Fibroblast of peridontal ligament (primary cell): ENCODE measurements at regions not wholly inside any gene's neighbourhood (a gene's known extent, or its start where the extent isn't known, plus 50 kb on each side); places are given as distances from the start of the nearest gene placed in this dataset.

Source experiments
- DNase-seq: peaks from one replicate; pipeline ENCODE4 v3.0.0-alpha.2; 2010; ENCODE audit errors: extremely low read depth

DNA sequence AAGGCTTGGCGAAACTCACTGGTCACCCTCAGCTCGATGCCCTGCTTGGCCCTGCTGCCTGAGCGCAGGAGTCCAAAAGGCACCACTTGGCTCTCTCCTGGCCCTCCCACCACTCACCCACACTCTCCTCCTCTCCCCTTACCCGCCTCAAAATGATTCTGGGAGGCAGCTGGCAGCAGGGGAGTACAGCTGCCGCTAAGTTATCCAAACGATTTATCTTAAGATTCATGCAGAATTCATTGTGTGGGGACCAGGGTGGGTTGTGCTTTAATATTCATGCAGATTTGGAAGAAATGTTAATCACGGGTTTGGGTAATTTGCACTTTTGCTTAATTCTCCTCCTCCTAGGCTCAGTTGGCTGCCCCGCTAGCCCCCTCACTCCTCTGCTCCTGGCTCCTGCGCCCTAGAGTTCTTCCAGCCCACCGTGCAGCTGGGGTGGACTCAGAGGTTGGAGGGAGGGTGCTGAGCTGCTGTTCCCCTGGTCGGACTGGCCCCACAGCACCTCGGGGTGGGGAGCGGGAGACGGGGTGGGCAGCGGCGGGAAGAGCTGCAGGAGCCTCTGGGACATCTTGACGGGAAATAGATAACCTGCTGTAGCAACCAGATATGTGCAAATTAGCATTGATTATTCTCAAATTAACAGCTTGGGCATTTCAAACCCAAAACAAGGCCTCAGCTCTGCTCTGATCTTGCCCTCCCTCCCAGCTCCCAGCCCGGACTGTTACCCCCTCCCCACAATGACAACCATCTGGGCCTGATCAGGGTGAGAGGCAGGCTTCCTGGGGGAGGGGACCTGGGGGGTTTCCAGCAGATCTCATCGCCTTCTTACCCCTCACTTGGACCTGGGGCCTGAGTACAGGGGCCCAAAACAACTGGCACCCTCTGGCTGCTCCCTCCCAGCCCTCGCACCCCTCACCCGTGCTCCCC lies 122.6 kb upstream of the RPL38 start:
- no peak for DNase-seq

DNA sequence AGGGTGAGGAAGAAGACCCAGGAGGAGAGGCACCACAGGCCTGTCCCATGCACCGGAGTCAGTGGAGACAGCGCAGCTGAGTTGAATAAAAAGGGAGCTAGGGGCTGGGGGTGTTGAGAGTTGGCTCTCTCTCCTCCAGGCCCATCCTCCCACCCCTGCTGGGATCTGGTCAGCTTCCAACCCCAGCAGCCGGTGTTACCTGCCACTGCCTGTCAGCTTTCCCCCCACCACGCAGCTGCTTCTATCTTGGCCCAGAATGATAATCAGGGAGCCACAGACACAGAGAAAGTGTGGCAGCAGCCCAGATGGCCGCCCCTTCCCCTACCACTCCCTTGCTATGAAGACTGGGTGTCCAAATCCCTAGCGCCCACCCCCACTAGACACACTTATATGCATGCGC lies 120.6 kb upstream of the RPL38 start:
- DNase-seq = no peak

DNA sequence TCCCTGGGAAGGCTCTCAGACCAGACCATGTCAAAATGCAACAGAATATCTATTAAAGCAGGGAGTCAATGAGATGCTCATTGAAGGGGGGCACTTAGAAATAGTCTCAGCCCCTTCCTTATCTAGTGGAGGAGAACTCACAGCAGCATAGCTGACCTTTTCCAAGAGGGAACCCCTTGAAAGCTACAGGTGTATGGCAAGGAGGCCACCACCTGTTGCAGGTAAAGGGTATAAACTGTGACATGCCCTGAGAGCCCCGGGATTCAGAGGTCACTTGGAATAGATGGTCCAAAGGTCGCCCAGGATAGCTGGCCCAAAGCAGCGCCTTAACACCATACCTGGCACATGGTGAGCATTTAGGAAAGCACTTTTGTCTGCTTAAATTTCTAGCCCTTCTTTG lies 120.2 kb upstream of the RPL38 start:
- DNase-seq = no peak

DNA sequence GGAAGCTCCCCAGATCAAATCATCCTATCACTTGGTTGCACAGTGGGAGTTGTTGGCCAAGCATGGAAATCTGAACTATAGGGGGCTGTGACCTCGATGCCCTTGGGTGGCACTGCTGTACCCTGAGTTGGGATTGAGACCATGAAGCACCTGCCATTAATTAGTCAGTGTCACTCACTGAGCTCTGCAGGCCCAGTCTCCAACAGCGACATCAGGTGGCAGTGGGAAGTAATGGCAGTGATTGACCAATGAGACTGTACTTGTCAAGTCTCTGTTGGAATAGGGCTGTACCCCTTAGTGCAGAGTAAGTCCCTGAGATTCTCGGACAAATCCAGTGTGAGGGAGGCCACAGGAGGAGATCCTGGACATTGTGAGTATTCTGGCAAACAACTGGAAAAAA lies 118.0 kb upstream of the RPL38 start:
- DNase-seq = no peak

DNA sequence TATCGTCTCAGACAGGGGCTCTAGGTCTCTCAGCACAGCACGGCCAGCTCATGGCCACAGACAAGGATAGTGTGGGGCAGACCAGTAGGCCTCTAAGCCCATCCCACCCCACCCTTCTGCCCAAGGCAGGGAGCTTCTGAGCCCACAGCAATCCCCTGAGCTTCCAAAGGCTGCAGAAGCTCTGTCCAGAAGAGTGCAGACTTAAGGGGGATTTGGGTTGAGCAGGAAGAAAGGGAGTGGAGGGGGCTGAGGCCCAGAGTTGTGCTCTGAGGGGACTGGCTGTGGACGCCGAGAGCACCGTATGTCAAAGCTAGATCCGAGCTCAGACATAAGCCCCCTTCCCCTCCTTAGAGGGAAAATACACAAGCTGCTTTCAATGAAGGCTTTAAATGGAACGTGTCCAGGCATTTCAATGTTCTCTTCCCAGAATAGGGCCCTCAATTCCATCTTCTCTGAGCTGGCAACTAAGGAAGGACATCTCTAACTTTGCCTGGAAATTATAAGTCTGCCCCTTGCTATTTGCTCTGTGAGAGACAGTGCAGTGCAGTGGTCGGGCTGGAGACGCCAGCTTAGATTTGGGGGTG lies 116.4 kb upstream of the RPL38 start:
- DNase-seq = no peak

DNA sequence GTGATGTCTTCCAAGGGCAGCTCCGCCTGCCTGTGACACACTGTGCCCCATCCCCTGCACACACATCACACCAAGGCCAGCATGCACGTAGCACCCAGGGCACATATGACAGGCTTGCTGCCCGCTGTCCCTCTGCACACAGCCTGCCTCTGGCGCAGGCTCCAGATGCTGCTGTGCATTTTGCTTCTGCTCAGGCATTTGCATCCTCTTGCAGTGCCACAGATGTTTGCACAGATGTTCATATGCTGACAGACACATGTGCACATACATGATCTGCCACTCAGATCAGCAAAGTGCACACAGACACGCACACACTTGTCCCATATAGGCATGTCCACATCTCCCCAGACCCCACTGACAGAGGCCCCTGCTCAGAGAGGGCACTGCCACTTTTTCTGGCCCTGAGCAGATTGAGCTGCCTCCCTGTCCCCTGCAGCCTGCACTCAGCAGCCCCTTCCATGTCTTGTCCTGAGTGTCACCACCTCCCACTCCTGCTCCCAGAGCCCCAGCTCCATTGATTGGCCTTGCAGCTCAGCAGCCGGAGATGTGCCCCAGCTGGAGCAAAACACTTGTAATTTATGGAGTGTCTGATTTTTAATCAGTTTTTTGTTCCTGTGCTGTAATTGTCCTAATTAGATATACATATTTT lies 115.1 kb upstream of the RPL38 start:
- DNase-seq = no peak

DNA sequence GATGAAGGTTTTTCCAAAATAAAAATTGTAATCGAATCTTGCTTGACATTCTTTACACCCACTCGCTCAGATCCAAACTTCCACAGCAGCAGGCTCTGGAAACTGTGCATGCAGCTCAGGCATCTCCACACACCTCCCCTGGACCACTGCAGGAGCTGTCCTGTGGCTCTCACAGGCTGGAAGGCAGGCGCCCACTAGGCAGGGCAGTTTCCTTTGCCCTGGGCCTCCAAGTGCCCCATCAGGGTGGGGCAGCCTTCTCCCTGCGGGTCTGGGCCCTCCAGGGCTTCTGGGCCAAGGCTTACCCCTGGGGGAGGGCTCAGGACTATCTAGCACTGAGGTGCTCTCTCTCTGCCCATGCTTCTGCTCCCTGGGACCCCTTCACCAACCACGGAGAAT lies 114.5 kb upstream of the RPL38 start:
- DNase-seq = no peak

DNA sequence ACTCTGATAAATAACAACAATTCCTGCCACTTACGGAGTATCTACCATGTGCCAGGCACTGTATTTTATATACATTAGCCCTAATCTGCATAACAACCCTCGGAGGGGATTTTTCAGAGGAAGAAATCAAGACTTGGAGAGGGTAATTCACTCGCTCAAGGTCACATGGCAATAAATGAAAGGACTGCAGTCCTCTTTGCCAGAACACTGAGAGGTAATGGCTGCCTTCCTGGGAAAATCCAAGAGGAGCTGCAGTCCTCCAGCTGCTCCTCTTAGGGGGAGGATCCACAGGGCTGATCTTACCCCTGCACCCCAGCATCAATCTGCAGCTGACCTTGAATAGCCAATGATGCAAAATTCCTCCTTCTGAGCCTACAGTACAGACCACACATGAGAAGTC lies 114.1 kb upstream of the RPL38 start:
- no peak for DNase-seq

DNA sequence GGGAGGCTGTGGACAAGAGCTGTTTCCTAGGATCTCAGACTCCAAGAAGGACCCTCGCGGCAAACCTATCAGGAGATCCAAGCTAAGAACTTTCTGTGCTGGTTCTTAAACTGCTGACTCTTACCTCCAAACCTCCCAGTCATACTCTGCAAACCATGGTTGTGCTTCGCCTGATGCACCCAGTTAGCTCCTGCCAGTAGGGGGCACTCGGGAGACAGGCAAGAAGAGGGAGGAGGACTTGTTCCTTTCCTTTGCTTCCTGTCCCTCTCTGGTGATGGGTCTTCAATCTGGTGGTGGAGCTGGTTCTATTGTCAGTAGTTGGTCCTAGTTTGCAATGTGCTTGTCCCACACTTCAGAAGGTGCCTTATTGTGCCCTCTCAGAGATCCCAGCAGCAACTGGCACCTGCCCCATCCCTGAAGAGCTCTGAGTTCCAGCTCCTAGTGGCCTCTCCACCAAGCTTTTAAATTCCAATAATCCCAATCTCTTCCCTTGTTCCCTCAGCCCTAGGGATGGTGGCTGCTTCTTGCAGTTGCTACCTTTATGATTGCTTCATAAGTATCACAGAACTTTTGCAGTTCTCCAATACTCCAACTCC lies 113.5 kb upstream of the RPL38 start:
- DNase-seq = no peak

DNA sequence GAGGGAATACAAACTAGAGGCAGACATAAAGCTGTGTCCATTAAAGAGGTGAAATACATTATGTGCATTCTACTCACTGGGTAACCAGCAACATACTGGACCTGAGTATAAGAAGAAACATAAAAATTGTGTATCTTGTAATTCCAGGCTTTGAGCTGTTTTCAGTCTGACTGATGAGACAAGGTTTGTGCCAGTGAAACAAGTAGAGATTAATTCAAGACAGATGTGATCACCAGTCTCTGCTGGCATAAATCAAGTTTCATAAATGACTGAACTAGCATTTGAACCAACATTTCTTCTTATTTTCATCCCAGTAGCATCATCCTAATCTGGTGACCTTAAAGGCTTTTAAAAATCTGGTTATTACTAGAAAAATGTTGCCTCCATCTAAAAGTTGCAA lies 108.8 kb upstream of the RPL38 start:
- no peak for DNase-seq

DNA sequence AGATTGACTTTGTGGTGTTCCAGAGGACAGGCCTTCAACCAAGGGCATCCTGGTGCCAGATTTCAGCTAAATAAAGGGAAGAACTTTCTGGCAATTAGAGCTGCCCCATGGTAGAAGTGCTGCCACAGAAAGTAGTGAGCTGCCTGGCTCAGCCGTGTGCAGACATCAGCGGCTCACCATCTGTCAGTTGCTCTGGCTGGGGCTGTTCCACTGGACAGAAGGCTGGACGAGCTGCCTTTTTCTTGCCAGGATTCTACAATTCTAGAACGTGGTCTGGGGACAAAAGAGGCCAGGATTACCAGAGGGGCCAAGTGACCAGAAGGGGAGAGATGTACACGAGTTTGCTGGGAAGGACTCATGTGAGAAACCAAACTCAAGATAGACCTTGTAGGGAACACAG lies 107.0 kb upstream of the RPL38 start:
- no peak for DNase-seq

DNA sequence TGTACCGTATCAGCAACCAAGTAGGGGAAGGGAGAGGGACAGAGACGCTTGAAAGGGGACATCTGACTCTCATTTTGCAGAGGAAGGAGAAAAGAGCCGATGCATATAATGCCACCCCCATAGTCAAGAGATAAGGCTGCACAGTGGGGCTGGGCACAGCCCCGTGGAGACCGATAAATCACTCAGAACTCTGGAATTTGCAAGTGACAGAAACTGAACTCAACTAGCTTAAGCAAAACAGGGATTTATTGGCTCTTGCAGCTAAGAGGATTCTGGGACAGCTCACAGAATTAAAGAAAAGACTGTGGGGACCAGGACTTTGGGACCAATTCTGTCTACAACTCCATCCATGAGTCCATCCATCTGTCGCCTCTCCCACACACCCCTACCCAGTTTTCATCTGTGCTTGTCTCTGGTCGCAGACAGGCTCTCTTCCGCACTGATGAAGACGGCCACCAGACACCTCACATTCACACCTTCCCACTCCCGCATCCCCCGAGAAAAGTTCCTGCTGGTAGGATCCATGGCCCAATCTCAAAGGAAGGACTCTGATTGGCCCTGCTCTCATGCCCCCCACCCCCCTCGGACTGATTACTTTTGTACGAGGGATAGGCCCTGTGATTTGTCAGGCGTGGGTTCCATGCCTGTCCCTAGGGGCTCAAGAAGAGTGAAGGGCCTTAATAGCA lies 105.9 kb upstream of the RPL38 start:
- DNase-seq = no peak

DNA sequence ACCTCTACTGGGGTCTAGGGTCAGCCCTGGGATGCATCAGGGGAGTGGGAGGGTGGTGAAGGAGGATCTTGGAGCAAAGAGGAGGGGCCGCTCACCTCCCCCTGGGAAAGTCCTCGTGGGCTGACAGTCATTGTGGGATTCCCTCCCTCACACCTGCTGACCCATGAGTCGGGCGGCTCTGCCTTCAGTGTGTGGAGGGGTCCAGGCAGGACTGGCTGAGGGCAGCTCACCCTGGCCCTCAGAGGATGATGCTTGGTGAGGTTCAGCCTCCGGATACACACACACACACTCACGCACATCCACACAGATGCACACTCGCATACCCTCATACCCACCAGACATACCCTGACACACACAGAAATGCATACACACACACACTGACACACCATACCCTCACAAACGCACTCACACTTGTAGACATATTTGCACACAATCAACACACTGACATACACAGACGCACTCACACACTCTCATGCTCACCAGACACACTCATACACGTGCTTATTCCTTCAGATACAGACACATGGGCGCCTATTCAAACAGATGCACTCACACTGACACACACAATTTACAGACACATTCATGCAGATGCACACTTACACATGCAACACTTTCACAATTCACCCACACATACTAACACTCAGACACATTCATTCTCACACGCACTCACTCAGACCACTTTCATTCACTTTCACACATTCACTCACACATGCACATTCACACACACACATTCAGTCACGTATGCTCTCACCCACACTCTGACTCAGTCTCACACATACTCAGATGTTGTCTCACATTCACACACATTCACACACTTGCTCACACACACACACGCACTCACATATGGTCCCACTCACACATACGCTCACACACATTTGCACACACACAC lies 105.1 kb upstream of the RPL38 start:
- DNase-seq = no peak

DNA sequence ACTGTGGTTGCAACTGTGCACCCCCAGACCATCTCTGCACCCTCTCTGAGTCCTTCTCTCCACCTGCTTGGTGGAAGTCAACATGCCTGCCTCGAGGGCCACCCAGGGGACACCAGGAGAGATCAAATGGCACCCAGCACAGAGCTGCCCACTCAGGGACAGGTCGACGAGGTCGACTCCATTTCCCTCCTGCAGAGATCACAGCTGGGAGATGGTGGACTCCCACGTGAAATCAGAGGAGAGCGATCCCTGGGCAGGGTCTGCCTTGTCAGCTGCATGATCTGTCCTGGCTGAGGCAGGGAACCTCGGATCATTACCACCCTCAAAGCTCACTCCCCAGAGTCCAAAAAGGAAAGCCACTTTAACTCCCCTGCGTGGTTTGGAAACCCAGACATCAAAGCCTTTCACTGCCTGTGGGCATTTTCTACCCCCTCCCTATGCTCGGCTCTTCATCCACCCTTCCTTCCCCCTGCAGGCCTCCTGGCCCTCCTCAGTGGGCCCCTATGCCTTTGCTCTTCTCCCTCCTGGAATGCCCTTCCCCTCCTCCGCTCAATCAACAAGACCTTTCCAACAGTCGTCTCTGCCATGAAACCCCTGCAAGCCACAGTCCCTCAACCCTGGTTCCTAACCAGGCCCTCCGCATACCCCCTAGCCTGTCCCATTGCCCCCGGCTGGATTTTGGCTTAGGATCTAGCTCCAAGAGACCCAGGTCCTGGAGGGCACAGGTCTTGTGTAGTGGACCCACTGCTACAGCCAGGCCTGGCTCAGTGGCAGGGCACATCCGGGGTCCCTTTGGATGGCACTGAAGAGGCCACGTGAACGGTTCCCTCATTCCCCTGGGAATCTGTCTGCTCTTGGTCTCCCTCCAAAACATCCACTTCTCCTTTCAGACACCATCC lies 103.8 kb upstream of the RPL38 start:
- no peak for DNase-seq

DNA sequence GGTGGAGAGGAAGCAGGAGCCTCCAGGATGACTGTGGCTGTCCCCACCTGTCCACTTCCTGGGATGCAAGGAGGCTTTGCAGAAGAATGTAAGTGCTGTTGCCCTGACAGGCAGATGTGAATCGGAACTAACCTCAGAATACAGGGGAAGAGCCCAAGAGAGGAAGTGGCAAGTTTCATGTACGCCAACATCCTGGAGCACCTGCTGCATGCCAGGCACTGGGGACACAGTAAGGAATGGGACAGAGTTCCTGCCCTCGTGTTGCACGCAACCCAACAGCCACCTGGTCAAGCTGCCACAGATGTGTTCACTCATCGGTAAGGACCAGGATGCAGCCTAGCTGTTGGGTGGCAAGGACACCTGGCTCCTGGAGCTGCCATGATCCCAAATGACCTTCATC lies 98.6 kb upstream of the RPL38 start:
- no peak for DNase-seq

DNA sequence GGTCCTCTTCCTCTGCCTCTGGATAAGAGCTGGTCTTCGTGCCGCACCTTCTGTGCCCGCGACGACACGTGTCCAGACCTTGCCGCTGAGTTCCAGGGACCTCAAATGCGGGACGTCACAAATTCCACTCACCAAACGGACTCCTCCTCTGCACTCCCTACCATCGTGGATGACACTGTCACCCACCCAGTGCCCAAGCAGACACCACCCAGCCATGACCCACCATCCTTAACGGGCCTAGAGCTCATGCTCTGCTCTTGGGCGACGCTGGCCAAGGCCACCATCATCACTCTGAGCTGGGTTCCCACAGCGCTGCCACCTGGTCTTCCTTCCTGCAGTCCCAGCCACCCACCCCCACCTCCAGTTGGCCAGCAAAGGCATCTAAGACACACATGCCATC lies 96.4 kb upstream of the RPL38 start:
- no peak for DNase-seq

DNA sequence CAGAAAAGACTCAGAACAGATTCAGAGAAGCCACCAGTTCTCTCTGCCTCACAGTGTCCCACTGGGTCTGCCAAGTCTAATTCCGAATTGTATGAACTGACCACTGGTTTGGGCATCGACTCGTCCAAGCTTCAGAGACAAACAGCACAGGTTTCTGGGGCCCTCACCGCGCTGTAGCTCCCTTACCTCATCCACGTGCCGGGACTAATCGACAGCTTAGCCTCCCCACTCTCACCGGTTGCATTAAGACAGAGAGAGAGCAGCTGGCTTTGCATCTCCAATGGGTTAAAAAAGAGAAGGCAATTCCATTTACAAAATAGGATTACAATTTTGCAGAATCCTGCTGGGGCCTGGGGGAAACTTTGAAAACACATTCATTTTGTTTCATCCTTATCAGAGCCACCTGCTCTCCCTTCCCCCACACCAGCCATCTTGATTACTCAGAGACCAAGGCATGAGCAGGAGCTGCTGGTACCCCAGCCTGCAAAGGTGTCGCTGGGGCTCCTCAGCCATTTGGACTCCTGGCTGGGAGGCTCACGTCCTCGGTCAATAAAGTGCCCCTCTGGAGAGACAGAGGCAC lies 95.3 kb upstream of the RPL38 start:
- DNase-seq = no peak

DNA sequence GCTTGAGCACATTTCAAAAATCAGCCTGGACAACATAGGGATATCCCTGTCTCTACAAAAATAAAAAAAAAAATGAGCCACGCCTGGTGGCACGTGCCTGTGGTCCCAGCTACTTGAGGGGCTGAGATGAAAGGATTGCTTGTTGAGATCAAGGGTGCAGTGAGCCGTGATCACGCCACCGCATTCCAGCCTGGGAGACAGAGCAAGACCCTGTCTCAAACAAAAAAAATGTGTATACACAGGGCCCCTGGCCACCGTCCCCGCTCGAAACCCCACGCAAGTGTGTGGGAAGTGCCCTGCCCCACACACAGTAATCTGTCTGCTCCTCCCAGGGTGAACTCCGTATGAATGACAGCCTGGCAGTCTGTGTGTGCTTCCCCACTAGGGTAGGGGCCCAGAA lies 93.0 kb upstream of the RPL38 start:
- no peak for DNase-seq

DNA sequence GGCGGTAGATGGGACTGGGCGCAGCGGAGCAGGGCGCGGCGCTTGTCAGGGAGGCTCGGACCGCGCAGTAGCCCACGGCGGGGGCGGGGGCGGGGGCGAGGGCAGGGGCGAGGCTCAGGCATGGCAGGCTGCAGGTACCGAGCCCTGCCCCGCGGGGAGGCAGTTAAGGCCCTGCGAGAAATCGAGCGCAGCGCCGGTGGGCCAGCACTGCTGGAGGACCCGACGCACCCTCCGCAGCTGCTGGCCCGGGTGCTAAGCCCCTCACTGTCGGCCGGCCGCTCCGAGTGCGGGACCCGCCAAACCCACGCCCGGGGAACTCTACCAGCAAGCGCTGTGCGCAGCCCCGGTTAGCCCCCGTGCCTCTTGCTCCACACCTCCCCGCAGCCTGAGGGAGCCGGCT lies 90.2 kb upstream of the RPL38 start:
- DNase-seq = no peak

DNA sequence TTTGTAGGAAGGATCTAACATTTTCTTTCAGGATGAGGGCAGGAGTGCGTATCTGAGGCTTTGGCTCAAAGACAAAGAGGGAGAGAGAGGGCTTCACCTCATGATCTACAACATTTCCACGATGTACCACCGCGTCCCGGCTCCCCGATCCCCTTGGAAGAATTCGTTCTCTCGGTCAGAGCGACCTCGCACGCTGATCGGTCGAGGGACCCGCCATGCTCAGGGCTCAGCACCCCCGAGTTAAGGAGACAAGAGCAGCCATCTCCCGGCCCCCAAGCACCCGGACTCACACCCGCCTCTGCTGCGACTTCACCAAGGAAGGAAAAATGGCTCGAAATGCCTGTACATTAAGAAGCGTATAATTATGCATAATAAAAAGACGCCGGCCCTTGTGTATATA lies 89.5 kb upstream of the RPL38 start:
- DNase-seq = no peak
